SK-N-SH treated with all-trans-retinoic acid at 6 μM for 48 hours (cell line): ENCODE measurements at regions not wholly inside any gene's neighbourhood (a gene's known extent, or its start where the extent isn't known, plus 50 kb on each side); places are given as distances from the start of the nearest gene placed in this dataset.

Experiments
- ARNTL ChIP-seq: fragments of 450-650 bp; formaldehyde crosslinking; IDR thresholded peaks from 2 replicates; pipeline ENCODE4 v1.5.0; 2020; ENCODE audit warnings: low read depth, mild to moderate bottlenecking, moderate library complexity, borderline replicate concordance
- BACH2 ChIP-seq: fragments of 250-450 bp; sonication (Bioruptor Pico); IDR thresholded peaks from 2 replicates; pipeline ENCODE4 v1.9.0; 2021; ENCODE audit warnings: mild to moderate bottlenecking, borderline replicate concordance
- CREB5 ChIP-seq: fragments of 250-450 bp; sonication (Bioruptor Pico); IDR thresholded peaks from 2 replicates; pipeline ENCODE4 v1.5.1; 2020; ENCODE audit warnings: low read depth, mild to moderate bottlenecking, moderate library complexity
- CSRNP3 ChIP-seq: fragments of 250-450 bp; sonication (Bioruptor Pico); IDR thresholded peaks from 2 replicates; pipeline ENCODE4 v1.5.1; 2021; ENCODE audit warnings: mild to moderate bottlenecking, moderate library complexity
- GLIS3 ChIP-seq: fragments of 250-450 bp; sonication (Bioruptor Pico); IDR thresholded peaks from 2 replicates; pipeline ENCODE4 v1.5.0; 2020; ENCODE audit warnings: mild to moderate bottlenecking, moderate library complexity
- ISL1 ChIP-seq: fragments of 250-450 bp; sonication (Bioruptor Pico); IDR thresholded peaks from 2 replicates; pipeline ENCODE4 v2.1.2; 2022; ENCODE audit warnings: mild to moderate bottlenecking, moderate library complexity
- OSR1 ChIP-seq: fragments of 250-450 bp; sonication (Bioruptor Pico); IDR thresholded peaks from 2 replicates; pipeline ENCODE4 v1.8.0; 2022; ENCODE audit warnings: moderate library complexity, mild to moderate bottlenecking, inconsistent platforms
- PATZ1 ChIP-seq: fragments of 250-450 bp; sonication (Bioruptor Pico); IDR thresholded peaks from 2 replicates; pipeline ENCODE4 v1.8.0; 2020; ENCODE audit warnings: mild to moderate bottlenecking, moderate library complexity, borderline replicate concordance
- POU6F1 ChIP-seq: fragments of 250-450 bp; sonication (Bioruptor Pico); IDR thresholded peaks from 2 replicates; pipeline ENCODE4 v1.8.0; 2021; ENCODE audit warnings: low read depth, mild to moderate bottlenecking, moderate library complexity, borderline replicate concordance
- RARB ChIP-seq: fragments of 250-450 bp; sonication (Bioruptor Pico); IDR thresholded peaks from 2 replicates; pipeline ENCODE4 v1.8.0; 2021; ENCODE audit warnings: mild to moderate bottlenecking, moderate library complexity
- TOX ChIP-seq: fragments of 250-450 bp; sonication (Bioruptor Pico); IDR thresholded peaks from 2 replicates; pipeline ENCODE4 v1.8.0; 2021; ENCODE audit warnings: mild to moderate bottlenecking, moderate library complexity, borderline replicate concordance
- ZFP3 ChIP-seq: fragments of 250-450 bp; sonication (Bioruptor Pico); IDR thresholded peaks from 2 replicates; pipeline ENCODE4 v1.5.0; 2020; ENCODE audit warnings: mild to moderate bottlenecking, moderate library complexity
- ZFP30 ChIP-seq: fragments of 450-650 bp; formaldehyde crosslinking; IDR thresholded peaks from 2 replicates; pipeline ENCODE4 v1.5.0; 2022; ENCODE audit warnings: mild to moderate bottlenecking, moderate library complexity
- ZNF565 ChIP-seq: fragments of 450-650 bp; formaldehyde crosslinking; conservative IDR thresholded peaks from 2 replicates; pipeline ENCODE4 v1.5.0; 2020; ENCODE audit warnings: low read depth, mild to moderate bottlenecking, moderate library complexity

- TF ChIP-seq POU6F1 (CRISPR knock-in tag) (no peak), PATZ1 (CRISPR knock-in tag) (no peak), ZFP3 (CRISPR knock-in tag) (no peak), BACH2 (CRISPR knock-in tag) (no peak), ZNF565 (CRISPR knock-in tag) (no peak), GLIS3 (CRISPR knock-in tag) (no peak), CREB5 (CRISPR knock-in tag) (no peak), OSR1 (CRISPR knock-in tag) (no peak), ARNTL (CRISPR knock-in tag) (no peak), TOX (no peak), ZFP30 (CRISPR knock-in tag) (no peak), RARB (CRISPR knock-in tag) (no peak), CSRNP3 (no peak), ISL1 (no peak)
These were observed 269.8 kb upstream of the ADAMTS9 start for GRCh38 chr3:64957408-64958198.
